ENCODE measurements at regions not wholly inside any gene's neighbourhood (a gene's known extent, or its start where the extent isn't known, plus 50 kb on each side); places are given as distances from the start of the nearest gene placed in this dataset.

DNA sequence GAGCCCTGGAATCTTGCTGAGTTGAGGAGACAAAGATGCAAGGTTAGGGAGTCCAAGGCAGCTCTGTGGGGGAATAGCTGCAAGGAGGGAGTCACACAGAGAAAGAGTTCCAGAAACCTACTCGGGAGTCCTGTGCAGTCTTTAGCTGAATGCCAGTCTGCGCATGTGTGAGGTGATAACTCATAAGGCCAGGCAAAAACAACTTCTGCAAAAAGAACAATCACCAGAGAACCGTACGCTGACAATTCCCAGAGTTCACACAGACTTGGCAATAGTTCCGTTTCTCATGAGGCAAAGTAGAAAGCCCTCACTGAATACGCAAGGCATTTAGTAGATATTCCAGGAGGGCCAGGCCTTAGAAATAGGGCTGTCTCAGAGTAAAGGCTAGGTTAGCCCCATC, 135.2 kb upstream of the TAB2 start:
- DNase-seq (ENCODE audit: low read depth) = no peak

DNA sequence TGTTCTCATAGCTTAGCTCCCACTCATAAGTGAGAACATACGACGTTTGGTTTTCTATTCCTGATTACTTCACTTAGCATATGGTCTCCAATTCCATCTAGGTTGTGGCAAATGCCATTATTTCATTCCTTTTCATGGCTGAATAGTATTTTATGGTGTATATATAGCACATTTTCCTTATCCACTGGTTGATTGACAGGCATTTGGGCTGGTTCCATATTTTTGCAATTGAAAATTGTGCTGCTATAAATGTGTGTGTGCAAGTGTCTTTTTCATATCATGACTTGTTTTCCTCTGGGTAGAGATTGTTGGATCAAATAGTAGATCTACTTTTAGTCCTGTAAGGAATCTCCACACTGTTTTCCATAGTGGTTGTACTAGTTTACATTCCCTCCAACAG, 133.0 kb upstream of the TAB2 start:
- no peak for DNase-seq (ENCODE audit: low read depth)

DNA sequence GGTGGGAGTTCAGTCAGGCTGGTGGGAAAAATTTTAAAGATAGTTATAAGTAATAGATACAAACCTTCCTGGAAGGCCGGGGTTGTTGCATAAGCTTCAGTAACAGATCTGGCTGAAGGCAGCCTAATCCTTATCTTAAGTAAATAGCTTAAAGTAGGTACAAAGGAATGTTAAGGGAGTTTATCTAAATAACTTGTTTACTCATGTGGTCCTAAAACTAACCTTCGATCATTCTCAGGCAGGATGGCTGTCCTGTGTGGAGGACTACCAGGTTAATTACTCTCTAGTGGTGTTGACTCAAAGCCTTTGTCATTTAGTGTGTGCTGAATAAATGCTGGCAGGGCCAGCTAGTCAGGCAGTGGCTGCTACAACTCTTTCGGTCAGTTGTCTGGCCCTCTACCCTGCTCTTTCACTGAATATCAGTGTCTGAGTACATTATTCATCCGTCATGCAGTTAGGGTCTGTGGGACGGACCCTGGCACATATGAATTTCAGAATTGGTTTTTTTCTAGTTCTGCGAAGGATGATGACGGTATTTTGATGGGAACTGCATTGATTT, 131.6 kb upstream of the TAB2 start:
- no peak for DNase-seq (ENCODE audit: low read depth)

DNA sequence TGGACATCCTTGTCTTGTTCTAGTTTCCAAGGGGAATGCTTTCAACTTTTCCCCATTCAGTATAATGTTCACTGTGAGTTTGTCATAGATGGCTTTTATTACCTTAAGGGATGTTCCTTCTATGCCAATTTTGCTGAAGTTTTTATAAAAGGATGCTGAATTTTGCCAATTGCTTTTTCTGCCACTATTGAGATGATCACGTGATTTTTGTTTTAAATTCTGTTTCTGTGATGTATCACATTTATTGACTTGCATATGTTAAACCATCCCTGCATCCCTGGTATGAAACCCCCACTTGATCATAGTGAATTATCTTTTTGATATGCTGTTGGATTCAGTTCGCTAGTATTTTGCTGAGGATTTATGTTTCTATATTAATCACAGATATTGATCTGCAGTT, 130.6 kb upstream of the TAB2 start:
- no peak for DNase-seq (ENCODE audit: low read depth)

DNA sequence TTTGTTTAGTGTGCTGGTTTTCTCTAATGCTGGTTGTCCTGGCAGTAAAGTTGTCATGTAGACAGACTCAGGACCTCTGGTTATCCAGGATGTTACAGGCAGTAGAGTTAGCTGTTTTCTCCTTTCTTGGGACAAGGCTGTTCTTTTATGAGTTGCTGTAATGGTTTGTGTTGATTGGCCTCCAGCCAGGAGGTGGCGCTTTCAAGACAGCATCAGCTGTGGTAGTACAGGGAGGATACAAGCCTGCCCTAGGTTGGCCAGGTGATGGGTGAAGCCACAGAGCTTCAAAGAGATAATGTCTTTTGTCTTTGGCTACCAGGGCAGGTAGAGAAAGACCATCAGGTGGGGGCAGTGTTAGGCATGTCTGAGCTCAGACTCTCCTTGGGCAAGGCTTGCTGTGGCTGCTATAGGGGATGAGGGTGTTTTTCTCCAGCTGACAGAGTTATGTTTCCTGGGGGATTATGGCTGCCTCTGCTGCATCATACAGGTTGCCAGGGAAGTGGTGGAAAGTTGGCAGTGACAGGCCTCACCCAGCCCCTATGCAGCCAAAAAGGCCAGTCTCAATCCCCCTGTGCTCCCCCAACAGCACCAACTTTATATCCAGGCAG, 127.2 kb upstream of the TAB2 start:
- DNase-seq (ENCODE audit: low read depth) = no peak

DNA sequence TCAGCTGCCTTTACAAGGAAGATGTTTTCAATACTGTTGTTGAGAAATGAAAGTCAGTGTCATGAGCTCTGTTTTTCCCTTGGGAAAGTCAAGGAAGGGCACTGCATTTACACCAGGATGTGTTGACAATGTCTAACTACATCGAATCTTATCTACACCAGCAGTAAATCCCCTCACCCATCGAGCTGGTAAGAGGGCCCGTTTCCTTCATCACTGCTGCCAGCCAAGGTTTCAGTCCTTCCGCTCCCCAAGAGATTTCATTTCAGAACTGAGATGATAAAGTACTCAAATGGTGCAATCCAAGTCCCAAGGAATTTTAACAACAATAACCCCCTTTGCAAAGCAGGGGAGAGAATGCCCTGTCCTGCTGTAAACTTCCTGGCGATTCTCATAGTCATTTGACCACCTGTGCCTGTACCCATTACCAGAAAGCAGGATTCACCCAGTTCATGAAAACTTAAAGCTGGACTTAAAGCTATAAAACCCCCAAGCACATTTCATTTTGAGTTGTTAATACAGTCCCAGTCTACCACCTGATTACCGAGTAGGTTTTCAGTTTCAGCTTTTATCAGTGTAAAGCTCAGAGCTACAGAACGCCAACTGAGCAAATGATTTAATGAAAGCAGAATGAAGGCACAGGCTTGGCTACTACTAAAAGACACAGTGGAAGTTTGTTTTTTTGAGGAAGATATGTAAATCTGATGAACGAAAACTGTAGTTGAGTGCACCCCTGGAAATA, 122.5 kb upstream of the TAB2 start:
- no peak for DNase-seq (ENCODE audit: low read depth)

DNA sequence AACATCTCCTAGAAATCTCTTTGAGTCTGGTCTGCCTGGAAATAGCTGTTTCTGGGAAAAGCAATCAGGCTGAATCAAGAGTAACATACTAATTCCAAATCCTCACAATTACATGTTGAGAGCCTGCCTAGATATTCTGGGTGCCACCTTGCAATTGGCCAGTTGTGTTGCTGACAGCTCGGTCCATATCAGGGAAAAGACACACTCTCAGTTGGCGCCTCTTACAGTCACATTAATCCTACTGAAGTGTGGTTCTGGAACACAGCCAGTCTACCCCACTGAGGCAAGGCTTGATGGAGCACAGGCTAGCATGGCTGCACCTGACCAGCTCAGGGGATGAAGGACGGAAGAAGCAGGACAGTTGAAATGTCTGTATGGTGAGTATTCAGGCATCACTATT, 121.4 kb upstream of the TAB2 start:
- no peak for DNase-seq (ENCODE audit: low read depth)

DNA sequence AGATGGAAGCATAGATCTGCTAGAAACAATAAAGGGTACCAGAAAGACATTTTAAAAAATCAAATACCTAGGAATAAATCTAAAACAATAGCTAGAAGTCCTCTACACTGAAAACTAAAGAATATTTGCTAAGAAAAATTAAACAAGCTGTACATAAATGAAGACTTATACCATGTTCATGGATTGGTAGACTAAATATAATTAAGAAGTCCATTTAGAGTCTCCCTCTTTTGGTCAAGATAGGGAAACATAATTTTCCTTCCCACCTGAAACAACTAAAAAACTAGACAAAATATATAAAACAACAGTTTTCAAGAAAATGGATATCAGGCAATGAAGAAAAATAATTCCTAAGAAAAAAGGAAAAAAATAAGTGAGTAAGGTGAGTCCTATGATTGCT, 120.0 kb upstream of the TAB2 start:
- no peak for DNase-seq (ENCODE audit: low read depth)

DNA sequence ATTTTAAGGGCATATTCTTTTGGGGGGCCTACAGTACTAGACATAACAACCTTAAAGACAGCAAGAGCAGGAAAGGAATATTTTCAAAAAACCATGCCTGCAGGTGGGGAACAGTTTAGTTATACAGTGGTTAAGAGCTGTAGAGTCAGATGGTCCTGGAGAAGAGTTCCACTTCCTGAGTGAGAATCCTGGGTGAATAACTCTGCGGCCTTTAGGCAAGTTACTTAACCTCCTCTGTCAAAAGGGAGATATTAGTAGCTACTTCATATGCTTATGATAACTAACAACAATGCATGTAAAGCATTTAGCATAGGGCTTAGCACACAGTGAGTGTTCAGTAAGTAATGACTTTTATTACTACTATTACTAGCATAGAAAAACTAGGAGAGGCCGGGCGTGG, 119.2 kb upstream of the TAB2 start:
- no peak for DNase-seq (ENCODE audit: low read depth)

DNA sequence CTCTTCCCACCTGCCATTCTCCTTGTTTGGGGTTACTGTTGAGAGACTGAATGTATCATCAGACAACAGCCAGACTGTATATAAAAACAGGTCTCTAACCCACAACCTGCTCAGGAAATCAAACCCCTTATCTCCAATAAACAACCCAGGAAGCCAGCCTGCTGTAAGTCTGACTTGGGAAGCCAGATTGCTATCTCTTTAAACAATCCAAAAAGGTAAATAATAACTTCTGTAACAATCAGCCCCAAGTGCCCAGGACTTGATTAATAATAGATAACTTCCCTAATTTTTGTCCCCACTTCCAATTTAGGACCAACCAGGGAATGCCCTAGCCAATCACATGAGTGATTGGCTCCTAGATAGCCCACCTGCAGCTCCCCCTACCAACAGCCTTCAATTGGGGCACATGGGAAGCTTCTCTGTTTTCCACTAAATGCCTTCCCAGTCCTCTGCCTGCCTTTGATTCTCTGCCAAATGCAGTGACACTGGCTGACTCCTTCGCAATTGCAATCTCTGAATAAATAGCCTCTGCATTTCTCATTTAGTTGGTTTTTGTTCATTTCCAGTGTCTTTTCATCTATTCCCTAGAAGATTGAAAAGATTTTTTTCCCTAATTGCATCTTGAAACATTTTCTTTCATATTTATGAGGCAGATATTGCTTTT, 117.1 kb upstream of the TAB2 start:
- no peak for DNase-seq (ENCODE audit: low read depth)

DNA sequence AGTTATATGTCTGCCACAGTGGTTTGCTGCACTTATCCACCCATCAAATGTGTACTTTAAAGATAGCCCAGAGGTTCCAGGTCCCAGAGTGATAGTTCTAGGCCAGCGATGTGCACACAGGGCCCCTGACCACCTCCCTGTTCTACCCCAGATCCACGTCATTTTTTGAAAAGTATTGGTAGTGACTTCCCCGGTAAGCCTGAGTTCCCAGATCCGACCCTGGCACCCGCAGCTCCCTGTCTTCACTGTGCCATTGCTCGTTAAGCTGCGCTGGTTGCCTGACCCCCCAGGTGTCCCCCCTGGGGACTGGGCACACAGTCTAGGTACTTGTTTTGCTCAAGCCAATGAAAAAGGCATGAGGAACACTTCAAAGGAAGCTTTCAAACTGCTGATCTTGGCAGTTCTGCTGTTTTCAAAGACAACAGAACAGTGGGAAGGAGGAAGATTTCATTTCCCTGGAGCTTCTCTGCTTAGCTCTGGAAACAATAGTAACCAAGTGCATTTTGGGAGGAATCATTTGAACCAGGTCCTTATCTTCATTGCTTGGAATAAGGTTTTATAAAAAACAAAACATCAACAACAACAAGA, 116.3 kb upstream of the TAB2 start:
- DNase-seq (ENCODE audit: low read depth) = no peak

DNA sequence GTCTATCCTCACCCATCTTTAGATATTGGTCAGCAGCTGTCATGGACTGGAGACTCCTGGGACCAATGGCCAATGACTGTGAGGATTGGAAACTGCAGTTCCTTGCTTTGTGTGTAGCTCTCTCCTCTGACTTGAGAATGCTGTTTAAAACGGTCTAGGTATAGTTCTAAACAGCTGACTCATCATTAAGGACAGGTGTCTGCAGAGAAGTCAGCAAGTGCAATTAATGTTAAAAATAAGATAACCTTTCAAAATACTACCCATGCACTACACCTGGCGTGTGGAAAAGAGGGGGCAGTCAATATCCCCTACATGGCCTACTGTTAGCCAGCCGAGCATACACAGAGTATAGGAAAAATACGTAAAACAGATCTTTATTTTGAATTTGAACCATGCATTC, 115.4 kb upstream of the TAB2 start:
- DNase-seq (ENCODE audit: low read depth) = no peak

DNA sequence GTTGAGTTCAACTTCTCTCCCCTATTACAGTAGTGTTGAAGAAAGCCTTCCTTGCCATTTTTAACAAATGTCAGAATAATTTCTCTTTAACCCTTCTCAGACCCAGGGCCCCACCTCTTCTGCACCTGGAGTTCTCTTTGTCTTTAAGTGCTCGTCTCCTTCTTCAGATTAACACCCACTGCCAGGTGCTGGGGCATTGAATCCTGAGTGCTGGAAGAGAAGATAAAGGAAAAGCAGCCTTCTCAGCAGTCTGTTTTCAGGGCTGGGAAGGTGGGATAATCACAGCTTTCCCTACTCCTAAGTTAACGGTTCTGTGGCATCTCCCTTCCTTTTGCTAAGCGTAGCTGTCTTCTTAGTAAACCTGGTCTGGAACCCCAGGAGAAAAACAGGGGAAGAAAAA, 114.6 kb upstream of the TAB2 start:
- no peak for DNase-seq (ENCODE audit: low read depth)

DNA sequence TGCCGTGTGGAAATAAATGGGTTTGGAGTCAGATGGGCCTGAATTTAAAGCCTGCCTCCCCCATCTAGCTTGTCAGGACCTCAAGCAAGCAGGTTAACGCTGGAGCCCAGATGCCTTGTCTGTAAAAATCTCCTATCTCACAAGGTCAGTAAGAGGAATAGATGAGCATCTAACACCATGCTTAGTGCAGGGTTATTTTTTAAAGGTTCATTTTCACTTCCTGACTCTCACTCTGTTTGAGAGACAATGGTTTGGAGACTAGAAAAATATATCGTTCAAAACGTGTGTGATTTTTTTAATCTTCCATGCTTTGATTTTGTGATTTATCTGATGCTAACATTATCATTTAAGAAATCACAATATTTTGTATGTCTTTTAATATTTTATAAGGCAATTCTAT, 114.0 kb upstream of the TAB2 start:
- no peak for DNase-seq (ENCODE audit: low read depth)

DNA sequence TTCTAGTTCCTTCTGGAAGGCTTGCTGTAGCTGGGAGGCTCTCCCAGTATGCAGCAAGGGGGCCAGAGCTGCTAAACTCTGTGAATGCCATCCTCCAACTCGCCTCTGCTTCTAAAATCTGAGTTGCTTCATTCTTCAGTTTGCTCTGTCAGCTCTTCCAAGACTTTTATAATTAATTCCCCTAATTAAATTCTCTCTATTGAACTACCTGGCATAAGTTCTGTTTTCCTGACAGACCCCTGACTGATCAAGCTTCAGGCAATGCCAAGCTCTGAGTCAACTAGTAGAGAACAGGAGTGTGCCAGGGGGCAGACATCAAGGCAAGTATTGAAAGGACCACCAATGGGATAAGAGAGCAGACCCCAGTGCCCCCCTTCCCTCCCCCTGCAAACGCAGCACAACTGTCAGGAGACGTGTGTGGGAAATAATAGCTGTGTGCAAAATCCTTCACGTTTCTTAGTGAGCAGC, 109.3 kb upstream of the TAB2 start:
- DNase-seq (ENCODE audit: low read depth) = no peak

DNA sequence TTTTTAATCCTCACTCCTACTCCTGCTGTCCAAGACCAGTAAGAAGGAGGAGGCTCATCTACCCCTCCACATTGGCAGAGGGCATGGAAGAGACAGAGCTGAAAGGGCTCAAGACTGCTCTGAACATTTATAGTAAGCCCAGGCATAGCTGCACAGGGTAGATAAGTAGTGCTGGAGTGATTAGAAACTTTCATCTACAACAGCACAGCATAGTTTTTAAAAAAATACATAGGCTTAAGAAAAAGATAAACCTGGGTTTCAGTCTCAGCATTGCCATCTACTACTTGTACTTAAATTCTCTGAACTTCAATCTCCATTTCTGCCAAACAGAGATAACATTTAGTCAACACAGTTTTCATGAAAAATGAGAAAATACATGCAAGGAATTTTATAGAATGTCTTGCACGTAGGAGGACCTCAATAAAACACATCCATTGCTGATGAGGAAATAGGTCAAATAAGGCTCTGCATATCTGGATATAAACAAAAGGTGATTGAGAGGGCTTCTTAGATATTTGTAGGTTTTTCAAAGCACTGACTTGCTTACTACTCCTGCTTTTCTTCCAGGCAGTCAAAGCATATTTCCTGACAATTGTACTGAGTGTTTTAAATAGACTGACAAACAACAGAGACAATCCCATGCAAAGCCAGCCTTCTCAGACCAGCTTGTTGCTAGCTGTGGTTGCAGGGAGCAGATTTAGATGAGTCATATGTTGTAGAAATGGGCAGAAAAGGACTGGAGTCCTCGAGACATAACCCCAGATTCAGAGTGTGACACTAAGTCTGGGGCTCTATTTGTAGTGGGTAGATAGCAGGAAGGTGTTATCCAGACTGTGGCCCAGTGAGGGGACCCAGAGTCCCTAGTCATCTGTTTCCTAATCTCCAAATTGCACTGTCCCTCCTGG, 107.4 kb upstream of the TAB2 start:
- DNase-seq (ENCODE audit: low read depth) = peak; percentile 40

DNA sequence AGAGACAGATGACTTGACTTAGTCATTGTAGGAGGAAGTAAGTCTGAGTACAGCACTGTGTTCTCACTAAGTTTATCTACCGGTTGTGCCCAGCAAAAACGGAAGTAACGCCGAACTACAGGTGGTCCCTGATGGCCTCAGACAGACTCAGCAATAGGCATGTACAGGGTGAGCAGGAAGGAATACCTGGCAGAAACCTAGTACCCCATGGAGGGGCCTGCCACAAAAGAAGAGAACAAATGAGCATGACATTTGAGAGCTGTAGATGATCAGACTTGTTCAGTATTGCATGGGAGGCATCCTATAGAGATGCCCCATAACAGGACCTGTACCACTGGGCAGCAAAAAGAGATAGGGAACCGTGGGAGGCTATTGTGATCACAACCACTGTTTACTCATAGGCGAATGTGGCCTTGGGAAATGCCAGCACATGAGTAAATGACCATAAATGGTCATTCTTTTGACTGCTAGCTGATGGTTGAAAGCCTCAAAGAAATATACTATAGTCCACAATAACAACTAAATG, 106.4 kb upstream of the TAB2 start:
- no peak for DNase-seq (ENCODE audit: low read depth)

DNA sequence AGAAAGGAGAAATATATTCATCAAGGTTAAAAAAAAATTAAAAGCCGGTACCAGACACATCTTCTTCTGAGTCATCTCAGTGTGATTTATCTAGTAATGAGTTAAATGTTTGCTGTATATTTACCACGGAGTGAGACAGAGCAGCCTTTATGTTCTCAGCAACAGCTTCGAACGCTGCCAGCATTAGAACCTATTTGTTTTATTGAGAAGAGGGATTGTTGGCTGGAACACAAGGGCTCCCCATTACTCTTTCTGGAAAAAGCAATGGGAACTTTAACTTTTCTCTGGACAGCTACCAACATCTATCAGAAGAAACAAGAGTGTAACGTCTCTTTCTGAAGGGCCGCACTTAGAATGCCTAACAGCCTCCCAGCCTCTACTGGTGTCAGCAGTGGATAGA, 105.3 kb upstream of the TAB2 start:
- DNase-seq (ENCODE audit: low read depth) = no peak

DNA sequence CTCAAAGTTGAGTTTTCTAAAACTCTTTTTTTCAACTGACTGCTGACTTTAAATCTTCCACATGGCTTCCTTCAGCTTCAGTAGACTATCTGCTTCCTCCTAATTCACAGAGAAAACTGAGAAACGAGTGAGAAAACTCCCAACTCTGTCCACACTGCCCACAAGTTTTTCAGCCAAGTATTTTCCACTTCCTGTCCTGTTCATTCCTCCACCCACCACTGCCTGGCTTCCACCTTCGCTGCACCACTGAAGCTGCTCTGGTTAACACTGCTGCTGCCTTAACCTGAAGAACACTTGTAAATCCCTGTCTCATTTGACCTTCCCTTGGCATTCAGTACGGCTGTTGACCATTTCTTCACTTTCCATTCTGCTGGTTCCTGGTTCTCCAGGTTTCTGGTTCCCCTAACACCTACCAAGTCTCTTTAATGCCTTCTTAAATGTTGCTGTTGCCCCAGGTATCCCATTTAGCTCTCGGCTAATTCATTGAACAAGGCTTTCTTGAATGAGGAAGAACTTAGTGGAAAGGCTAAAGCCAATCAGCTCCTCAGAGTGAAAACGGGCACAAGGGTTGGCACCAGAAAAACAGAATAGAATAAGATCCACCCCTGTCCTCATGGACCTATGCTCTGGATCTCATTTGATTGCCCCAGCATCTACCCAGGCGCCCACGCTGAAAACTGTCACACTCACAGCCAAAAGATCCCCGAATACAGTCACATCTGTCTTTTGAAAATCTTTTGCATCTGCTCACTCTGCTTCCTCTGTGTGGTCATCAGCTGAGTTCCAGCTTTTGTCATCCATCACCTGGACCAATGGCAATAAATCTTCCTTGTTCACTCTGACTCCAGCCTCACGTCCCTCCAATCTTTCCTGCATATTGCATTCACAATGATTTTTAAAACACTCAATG, 104.4 kb upstream of the TAB2 start:
- DNase-seq (ENCODE audit: low read depth) = no peak

DNA sequence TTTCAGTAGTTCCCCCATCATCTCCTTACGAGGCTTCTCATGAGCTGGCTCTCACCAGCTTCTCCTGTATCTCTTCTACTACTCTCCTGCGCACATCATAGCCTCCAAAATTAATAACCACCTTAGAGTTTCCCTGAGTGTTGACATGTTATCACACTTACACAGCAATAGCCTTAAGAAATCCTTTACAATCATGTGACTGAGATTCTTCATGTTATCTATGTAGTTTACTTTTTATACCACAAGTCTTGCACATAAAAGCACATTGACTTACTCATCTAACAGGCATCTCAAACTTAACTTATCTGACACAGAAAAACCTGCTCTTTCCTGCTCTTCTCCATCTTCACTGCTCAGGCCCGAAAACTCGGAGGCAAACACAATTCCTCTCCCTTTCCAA, 103.7 kb upstream of the TAB2 start:
- no peak for DNase-seq (ENCODE audit: low read depth)

Data from CMK (cell line).